Ishikawa (cell line): ENCODE measurements at regions not wholly inside any gene's neighbourhood (a gene's known extent, or its start where the extent isn't known, plus 50 kb on each side); places are given as distances from the start of the nearest gene placed in this dataset.

Source experiments
- CEBPB ChIP-seq: IDR thresholded peaks from 2 replicates; pipeline ENCODE4 v1.6.1; 2012
- CREB1 ChIP-seq: IDR thresholded peaks from 2 replicates; pipeline ENCODE4 v1.6.1; 2012; ENCODE audit warnings: low read depth
- EGR1 ChIP-seq: IDR thresholded peaks from 2 replicates; pipeline ENCODE4 v1.6.1; 2012
- EP300 ChIP-seq: IDR thresholded peaks from 2 replicates; pipeline ENCODE4 v1.6.1; 2012; ENCODE audit warnings: borderline replicate concordance
- FOXM1 ChIP-seq: IDR thresholded peaks from 2 replicates; pipeline ENCODE4 v1.6.1; 2012; ENCODE audit warnings: low read depth, borderline replicate concordance
- MAX ChIP-seq: IDR thresholded peaks from 2 replicates; pipeline ENCODE4 v1.6.1; 2012
- NFIC ChIP-seq: IDR thresholded peaks from 2 replicates; pipeline ENCODE4 v1.6.1; 2012
- RAD21 ChIP-seq: IDR thresholded peaks from 2 replicates; pipeline ENCODE4 v1.6.1; 2012; ENCODE audit warnings: low read depth
- REST ChIP-seq: IDR thresholded peaks from 2 replicates; pipeline ENCODE4 v1.6.1; 2012; ENCODE audit warnings: low read depth, mild to moderate bottlenecking
- TAF1 ChIP-seq: IDR thresholded peaks from 2 replicates; pipeline ENCODE4 v1.6.1; 2012; ENCODE audit warnings: low read depth, mild to moderate bottlenecking
- TCF12 ChIP-seq: IDR thresholded peaks from 2 replicates; pipeline ENCODE4 v1.6.1; 2012; ENCODE audit warnings: low read depth
- TEAD4 ChIP-seq: IDR thresholded peaks from 2 replicates; pipeline ENCODE4 v1.6.1; 2012
- USF1 ChIP-seq: IDR thresholded peaks from 2 replicates; pipeline ENCODE4 v1.6.1; 2012
- YY1 ChIP-seq: IDR thresholded peaks from 2 replicates; pipeline ENCODE4 v1.6.1; 2012; ENCODE audit warnings: low read depth
- ZBTB7A ChIP-seq: IDR thresholded peaks from 2 replicates; pipeline ENCODE4 v1.6.1; 2012; ENCODE audit warnings: low read depth

- TF ChIP-seq TEAD4, result no peak
- TF ChIP-seq TCF12, result no peak
- no peak for TF ChIP-seq EP300
- TF ChIP-seq CREB1, result no peak
- no peak for TF ChIP-seq TAF1
- TF ChIP-seq CEBPB, result no peak
- TF ChIP-seq RAD21, result no peak
- no peak for TF ChIP-seq YY1
- no peak for TF ChIP-seq NFIC
- TF ChIP-seq USF1, result no peak
- no peak for TF ChIP-seq REST
- no peak for TF ChIP-seq FOXM1
- TF ChIP-seq MAX, result no peak
- TF ChIP-seq ZBTB7A, result no peak
- no peak for TF ChIP-seq EGR1
Measured at GRCh38 chr12:69042557-69042956, 109.6 kb upstream of the CPM start.

DNA sequence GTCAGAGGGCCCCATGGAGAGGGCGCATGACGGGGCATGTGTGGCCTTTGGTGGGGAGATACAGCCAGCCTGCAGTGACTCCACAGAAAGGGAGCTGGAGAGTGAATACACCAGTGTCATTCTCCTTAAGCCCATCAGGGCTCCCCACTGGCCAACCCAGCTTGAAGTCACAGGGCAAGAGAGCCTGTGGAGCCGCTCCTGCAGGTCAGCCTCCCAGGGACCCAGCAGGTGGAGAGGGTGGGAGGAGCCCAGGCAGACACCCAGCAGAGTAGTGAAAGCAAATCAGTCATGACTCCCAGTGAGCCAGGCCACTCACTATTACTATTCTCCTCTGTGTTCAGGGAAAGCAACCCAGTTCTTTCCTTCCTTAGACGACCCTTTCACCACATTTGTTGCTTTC is 110.0 kb upstream of the CPM start:
- TF ChIP-seq FOXM1 (no peak), TCF12 (peak; percentile 89), CEBPB (no peak), EP300 (peak; percentile 74), RAD21 (0 out of 2 replicates have a peak, but pooled peaks have one; percentile 7), USF1 (0 out of 2 replicates have a peak, but pooled peaks have one; percentile 27), MAX (peak; percentile 22; the same call in 1 of the 2 replicates), NFIC (peak; percentile 60)

DNA sequence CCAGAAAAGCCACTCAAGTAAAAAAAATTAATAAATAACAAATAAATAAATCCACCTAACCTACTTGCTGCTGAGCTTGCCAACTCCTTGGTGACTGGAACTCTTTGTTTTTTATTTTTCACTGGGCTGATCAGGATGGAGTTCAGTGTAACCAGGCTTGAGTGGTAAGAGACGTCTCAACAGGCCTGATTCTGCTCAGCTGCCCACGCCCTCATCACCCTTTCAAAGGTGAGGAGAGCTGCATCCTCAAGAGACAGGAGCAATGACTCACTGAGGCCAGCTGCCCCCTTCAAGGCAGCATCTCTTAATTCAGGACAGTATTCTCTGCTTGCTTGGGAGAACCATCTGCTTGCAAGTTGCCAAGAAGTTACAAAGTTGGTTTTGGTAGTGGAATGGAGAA is 111.9 kb upstream of the CPM start:
- TF ChIP-seq TEAD4, result no peak
- TF ChIP-seq TAF1, result no peak
- no peak for TF ChIP-seq USF1
- TF ChIP-seq ZBTB7A, result no peak
- TF ChIP-seq RAD21, result no peak
- TF ChIP-seq EP300, result no peak
- TF ChIP-seq YY1, result no peak
- no peak for TF ChIP-seq FOXM1
- no peak for TF ChIP-seq TCF12
- TF ChIP-seq CEBPB, result no peak
- TF ChIP-seq MAX, result no peak
- no peak for TF ChIP-seq CREB1
- no peak for TF ChIP-seq NFIC
- no peak for TF ChIP-seq EGR1
- no peak for TF ChIP-seq REST

DNA sequence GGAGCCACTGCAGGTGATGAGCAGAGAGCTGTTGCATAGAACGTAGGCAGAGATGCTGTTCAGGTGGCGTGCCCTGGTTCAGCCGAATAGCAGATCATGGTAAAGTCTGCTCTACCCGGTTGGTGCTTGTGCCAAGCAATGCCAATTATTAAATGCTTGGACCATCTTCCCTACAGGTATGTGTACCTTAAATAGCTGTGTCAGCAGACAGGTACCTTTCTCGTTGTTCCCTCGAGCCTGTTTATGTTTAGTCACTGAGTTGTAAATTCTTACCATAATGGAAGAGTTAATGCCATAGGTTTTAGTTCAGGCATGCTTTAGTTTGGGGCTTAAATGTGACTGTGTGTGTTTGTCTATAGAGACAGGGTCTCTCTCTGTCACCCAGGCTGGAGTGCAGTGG is 112.5 kb upstream of the CPM start:
- TF ChIP-seq EGR1, result no peak
- no peak for TF ChIP-seq RAD21
- TF ChIP-seq FOXM1, result no peak
- TF ChIP-seq EP300, result no peak
- TF ChIP-seq TCF12, result no peak
- TF ChIP-seq CEBPB, result no peak
- TF ChIP-seq TAF1, result no peak
- TF ChIP-seq MAX, result no peak
- no peak for TF ChIP-seq ZBTB7A
- TF ChIP-seq CREB1, result no peak
- no peak for TF ChIP-seq TEAD4
- no peak for TF ChIP-seq USF1
- TF ChIP-seq YY1, result no peak
- no peak for TF ChIP-seq REST
- TF ChIP-seq NFIC, result no peak
